Neural progenitor cell (in vitro differentiated cells): ENCODE measurements at regions not wholly inside any gene's neighbourhood (a gene's known extent, or its start where the extent isn't known, plus 50 kb on each side); places are given as distances from the start of the nearest gene placed in this dataset.

Experiments used
- CTCF ChIP-seq: fragments of 200-600 bp; sonication (generic); IDR thresholded peaks from 2 replicates; pipeline ENCODE4 v1.5.1; 2017; ENCODE audit warnings: antibody characterized with exemption, mild to moderate bottlenecking
- EZH2 ChIP-seq: fragments of 200-600 bp; sonication (generic); IDR thresholded peaks from 2 replicates; pipeline ENCODE4 v1.6.1; 2017; ENCODE audit warnings: antibody characterized with exemption, mild to moderate bottlenecking, moderate library complexity
- EZH2phosphoT487 ChIP-seq: fragments of 200-600 bp; sonication (generic); IDR thresholded peaks from 2 replicates; pipeline ENCODE4 v1.6.1; 2017; ENCODE audit warnings: antibody characterized with exemption

GRCh38 chr4:119690871-119691270, 62.3 kb upstream of the PDE5A start:
- no peak for TF ChIP-seq EZH2
- no peak for TF ChIP-seq CTCF
- no peak for TF ChIP-seq EZH2phosphoT487
